GM21390 (cell line): ENCODE measurements at regions not wholly inside any gene's neighbourhood (a gene's known extent, or its start where the extent isn't known, plus 50 kb on each side); places are given as distances from the start of the nearest gene placed in this dataset.

Source experiments
- ATAC-seq: cut with Tn5 transposase; IDR thresholded peaks from one replicate; pipeline ENCODE4 v1.9.1; 2021; ENCODE audit not compliant: unreplicated experiment

DNA sequence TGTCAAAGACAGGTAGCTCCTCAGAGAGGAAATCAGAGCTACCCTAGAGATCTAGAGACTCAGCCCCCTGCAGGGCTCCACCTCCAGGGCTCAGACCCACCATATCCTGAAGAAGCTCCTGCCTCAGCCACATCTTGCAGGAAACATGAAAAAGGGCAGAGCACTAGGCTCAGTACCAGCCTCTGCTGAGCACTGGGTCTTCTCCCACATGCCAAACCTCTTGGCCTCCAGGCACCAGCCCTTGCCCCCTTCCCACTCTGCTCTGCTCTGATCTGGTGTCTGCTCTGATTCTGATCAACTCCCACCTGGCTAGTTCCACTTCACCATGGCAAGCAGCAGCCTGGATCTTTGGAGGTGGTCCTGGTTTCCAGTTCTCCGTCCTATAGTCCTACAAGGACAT lies 114.3 kb upstream of the SLC66A3 start:
- no peak for ATAC-seq

DNA sequence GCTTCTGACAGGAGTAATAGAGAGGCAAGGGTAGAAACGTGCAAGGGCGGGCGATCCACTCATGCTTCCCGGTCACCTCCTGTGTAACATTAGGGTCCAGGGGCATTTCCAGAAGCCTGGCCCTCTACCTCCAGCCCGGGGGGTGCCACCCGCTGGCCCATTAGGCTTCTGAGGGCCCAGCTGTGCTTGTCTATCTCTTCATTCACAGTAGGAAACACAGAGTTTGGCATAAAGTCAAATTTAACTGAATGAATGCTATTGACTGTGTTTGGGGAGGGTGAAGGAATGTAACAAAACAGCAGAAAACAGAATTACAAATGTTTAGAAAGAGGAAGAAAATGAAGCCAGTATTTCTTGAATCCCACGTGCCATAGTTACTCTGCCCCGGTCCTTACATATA lies 112.4 kb upstream of the SLC66A3 start:
- no peak for ATAC-seq

DNA sequence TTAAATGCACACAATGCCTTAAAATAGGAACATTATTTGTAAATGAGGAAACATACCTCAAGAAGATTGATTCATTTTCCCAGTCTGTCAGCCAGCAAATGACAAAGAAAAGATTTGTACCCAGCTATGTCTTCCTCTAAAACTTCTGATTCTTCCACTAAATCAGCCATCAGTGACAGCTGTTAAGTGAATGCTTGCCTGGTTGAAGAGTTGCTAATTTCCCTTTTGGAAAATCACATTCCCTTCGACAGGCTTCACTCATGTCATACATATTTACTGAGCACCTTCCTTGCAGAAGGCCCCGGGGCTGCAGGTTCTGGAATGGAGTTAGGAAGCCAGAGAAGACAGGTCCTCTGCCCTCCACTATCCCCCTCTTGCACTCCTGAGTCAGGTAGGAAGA lies 112.0 kb upstream of the SLC66A3 start:
- ATAC-seq: no peak

DNA sequence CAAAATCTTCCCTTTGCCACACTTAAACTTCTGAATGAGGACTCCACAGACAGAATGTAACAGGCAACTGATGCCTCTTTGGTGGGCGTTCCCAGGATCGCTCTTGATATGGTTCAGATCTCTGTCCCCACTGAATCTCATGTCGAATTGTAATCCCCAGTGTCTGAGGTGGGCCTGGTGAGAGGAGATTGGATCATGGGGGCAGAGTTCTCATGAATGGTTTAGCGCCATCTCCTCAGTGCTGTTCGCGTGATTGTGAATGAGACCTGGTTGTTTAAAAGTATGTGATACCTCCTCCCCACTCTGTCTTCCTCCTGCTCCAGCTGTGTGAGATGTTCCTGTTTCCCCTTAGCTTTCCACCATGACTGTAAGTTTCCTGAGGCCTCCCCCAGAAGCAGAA lies 111.1 kb upstream of the SLC66A3 start:
- ATAC-seq: no peak

DNA sequence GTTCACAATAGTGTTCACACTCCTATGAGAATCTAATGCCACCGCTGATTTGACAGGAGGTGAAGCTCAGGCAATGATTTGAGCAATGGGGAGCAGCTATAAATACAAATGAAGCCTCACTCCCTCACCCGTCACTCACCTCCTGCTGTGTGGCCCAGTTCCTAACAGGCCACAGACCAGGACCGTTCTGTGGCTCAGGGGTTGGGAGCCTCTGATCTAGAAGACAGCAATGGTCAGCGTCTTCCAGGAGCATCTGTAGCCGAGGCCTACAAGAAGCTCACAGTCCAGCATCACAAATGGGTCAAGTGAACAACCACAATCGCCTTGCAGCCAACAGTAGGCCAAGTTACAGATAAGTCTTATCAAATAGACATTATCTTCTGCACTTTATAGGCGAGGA lies 110.0 kb upstream of the SLC66A3 start:
- ATAC-seq: no peak

DNA sequence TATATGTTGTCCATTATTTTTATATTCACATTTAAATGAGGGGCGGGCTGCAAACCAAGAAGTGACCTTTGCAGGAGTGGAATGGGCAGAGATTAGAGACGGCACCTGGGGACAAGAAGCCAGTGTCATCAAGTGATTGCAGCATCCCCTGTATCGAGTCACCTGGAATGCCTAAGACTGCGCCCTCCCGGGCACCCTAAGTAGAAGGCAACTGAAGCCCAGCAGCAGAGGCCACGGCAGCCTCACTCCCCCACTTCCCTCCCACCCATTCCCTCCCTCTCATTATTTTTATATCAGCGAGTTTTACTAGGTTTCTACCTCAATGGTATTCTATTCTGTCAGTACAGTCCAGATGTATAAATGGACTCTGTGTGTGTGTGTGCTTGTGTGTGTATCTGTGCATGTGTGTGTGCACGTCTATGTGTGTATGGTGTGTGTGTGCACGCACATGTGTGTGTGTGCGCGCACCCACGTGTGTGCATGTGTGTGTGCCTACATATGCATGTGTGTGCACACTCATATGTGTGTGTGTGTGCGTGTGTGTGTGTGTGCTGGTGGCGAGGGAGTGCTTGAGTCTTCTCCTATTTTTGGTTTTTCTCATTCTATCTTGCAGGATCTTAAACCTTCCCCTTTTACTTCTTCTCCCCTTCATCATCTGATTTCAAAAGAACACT lies 106.8 kb upstream of the SLC66A3 start:
- ATAC-seq: no peak

DNA sequence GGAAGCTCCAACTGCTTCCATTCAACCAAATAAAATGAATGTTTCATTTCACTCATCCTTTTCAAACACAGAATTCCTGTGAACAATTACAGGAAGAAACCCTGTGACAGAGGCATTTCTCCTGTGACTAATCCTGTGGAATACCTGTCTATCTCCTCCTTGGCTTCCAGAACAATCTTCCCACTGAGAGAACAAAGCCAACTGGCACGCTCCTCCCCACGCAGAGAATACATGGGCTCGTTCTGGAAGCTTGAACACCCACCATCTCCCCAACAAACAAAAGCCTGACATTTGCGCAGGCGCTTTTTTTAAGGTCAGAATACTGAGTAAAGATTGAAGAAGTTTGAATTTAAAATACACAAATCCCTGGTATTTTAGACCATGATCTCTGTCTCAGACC lies 104.7 kb upstream of the SLC66A3 start:
- no peak for ATAC-seq

DNA sequence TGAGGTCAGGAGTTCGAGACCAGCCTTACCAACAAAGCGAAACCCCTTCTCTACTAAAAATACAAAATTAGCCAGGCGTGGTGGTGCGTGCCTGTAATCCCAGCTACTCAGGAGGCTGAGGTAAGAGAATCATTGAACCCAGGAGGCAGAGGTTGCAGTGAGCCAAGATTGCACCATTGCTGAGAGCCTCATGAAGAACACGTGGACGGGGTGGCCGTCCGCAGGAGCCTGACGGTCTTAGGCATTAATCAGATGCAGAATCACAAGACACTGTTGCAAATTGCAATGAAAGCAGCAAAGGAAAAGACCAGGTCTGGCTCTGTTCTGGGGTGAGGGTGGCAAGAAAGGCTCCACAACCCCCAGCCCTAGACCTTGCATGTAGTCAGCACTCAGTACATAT lies 104.0 kb upstream of the SLC66A3 start:
- no peak for ATAC-seq

DNA sequence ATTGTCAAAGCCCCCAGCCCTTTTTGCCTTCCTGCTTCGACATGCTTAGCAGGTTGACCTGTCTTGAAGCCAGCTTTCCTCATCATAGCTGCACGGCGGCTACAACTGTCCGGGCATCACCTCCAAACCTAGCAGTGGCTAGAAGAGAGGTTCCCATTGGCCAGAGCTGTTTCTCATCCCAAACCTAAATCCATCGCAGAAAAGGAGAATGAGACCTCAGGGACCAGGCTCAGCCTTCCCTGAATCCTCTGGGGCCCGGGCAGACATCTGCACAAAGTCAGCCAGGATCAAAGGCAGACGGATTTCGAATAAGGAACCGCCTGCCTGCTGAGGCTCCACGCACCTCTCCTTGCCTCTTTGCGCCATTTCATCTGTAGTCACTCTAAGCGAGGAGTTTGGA lies 101.7 kb upstream of the SLC66A3 start:
- ATAC-seq: no peak

DNA sequence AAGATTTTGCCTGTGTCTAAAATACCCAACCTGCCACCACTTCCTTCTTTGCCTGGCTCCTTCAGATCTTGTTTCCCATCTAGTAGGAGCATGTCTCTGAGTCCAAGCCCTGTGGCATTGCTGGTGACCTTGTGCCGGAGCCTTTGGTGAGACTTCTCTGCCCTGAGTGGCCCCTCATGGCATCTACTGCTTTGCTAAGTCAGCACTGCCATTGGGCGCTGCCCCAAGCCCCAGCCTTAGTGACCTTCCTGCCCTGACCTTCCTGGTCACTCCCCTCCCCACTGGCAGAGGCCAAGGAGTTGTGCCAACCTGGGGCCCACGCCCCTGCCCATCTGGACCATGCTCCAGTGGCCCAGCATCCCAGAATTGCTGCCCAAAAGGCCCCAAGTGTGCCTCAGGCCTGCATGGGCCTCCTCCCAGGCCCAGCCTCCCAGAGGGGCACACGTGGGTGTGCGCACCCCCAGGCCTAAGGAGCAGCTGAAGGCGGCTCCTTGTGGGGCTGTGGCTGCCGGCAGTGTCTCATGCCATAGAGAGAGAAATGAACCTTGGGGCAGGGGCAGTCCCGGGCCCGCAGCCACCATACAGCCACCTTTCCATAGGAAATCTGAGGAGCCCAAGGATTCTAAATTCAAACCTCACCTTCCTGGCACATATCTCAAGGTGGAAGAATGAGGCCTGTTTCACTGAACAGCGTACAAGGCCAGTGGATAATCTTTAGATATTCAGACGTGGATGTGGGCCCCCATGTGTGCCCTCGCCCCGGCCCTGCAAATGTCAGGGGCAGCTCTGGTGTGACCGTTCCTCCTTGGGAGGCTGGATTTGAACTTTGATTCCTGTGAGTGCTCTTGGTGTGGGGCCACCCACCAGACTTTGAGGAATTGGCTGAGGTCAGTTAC lies 100.2 kb upstream of the SLC66A3 start:
- no peak for ATAC-seq

DNA sequence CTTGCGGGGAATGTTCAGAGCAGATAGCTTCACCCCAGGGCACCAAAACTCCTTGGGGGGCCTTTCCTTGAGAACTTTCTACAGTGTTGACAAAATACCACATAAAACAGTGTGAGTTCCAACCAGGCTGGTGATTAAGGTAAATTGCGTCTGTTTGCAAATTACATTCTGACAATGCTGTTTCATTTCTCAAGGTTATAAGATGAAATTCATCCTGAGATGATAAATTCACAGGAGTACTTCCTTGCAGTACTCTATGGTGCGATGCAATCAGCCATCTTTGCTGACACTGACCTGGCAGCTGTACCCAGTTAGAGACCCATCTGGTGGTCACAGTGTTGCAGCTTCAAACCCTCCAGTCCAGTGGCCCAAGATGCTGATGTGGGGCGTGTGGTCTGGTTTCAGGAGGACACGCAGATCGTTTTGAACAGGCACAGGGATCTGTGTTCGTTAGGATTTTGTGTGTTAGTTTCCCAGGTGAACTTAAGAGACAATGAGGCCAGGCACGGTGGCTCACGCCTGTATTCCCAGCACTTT lies 99.5 kb upstream of the SLC66A3 start:
- no peak for ATAC-seq

DNA sequence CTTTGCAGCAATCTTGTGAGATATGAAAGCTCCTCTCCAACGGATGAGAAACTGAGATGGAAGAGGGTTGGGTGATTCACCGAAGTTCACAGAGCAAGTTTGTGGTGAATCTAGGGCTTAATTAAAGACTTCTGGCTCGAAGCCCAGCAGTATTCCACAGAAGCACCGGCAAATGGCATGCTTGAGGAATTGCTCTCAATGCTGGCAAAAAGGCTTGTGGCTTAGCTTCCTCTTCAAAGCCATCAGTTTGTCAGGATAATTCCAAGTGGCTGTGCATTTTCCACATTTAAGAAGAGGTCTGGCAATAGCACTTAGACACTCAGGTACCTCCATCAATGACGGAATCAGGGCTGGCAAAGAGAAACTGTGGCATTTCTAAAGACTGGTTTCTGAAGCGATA lies 98.7 kb upstream of the SLC66A3 start:
- no peak for ATAC-seq

DNA sequence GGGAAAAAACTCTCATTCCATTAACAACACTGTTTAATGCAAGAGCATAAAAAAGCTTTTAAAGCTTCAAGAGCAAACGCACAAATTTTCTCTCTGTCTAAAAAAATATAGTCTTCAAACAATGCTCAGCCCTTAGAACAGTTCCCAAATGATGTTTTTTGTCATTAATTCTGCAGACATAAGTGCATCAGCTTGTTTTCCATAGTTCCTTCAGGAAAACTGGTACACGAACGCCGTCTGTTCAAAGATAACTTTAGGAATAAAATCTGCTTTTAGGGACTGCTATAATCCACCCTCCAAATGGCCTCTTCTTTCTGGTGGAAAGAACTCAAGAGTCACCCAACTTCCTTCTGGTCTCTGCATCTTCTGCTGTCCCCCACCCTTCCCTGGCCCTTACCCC lies 98.2 kb upstream of the SLC66A3 start:
- no peak for ATAC-seq

DNA sequence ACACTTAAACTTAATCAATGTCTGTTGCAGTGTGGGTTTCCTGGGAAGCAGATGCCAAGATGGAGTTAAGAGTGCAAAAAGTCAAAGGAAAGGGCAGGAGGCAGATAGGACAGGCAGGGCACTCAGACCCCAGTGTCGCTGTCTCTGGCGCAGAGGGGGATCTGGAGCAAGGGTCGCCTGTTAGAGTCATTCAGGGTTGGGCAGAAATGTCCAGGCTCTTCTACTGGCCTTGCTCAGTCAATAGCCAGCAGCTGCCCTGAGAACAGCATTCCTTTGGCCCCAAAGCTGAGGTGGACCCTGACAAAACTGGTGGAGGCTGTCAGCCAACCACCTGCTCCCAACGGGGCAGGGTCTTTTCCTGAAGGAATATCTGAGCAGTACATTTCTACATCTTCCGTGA lies 97.1 kb upstream of the SLC66A3 start:
- no peak for ATAC-seq

DNA sequence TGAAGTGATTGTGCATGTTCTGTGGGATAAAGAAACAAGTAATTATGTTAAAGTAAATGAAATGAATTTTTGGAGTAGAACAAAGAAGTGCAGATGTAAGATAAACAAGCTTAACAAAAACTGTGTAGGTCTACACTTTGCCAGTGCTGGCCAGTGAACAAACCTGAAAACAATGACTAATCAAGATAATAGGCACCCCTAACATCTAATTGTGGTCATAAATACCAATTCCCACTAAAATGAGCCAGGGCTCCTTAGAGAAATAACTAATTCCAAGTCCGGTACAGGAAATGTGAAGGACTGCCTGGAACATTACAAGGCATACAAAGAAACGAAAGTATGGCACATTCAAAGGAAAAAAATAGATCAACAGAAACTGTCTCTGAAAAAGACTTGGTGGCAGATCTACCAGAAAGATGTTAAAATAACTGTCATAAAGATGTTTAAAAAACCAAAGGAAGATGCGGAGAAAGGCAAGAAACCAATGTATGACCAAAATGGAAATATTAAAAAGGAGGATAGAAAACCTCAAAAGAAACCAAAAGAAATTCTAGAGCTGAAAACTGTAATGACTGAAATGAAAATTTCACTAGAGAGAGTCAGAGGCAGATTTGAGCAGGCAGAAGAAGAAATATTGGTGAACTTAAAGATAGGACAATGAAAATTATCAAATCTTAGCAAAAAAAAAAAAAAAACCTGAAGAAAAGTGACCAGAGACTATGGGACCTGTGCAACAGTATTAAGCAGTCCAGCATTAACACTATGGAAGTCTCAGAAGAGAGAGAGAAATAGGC lies 94.7 kb upstream of the SLC66A3 start:
- ATAC-seq: no peak

DNA sequence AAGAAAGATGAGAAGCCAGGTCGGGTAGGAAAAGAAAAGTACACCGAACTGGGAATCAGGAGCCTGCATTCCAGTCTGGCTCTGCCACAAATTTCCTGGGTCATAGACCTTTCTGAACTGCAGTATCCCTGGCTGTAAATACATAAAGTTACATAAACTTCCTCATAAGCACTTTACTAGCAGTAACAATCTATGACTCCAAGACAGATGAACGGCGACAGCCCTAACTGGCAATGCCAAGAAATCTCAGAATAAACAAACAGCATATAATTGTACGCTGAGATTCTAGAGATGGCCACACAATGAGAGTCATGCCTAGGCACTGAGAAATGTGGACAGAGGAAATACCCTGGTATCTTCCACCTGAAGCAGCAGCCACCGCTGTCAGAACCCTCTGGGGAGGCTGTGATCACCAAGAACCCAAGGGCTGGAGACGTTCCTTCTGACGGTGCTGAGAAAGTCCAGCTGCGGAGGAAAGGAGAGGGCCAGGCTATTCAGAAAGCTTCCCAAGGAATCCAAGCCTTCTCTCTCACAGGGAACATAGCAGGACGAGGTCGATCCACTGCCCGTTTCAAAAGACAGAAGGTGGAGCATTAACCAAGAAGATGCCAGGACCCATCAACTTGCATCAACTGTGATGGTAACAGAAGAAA lies 89.3 kb upstream of the SLC66A3 start:
- ATAC-seq: no peak

DNA sequence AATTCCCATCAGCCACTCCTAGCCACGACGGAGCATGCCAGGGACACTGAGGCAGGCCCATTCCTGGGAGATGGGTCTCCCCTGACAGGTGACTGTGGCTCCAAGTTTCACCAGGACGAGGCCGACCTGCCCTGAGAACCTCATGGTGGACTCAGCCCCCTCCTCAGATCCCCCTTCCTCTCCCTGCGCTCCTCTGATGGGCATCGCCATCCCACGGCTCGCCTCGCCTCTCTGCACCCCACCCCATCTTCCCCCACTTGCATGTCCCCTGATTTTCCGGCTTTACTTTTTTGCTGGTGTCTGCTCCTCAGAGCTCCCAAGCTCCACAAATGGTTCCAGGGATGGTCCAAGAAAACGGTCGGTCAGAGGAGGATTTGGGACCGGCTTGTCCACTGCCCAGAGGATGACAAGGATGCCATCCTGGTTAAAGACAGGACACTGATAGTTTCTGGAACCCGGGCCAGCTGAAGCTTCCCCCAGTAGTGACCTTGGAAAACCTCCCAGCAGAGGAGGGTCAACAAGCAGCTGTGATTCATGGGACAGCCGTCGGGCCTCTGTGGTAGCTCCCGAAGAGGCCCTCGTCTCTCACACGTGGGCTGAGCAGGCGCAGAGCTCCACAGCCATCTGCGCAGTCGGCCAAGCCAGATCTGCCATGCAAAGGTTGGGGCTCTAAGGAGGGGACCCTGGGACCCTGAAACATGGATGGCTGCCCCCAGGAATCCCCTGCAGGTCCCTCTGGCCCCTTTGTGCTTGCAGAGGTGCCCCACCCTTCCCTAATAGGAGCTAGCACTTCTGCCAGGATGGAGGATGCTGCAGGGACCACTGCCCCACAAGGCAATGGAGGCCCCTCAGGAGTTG lies 87.8 kb upstream of the SLC66A3 start:
- ATAC-seq: no peak

DNA sequence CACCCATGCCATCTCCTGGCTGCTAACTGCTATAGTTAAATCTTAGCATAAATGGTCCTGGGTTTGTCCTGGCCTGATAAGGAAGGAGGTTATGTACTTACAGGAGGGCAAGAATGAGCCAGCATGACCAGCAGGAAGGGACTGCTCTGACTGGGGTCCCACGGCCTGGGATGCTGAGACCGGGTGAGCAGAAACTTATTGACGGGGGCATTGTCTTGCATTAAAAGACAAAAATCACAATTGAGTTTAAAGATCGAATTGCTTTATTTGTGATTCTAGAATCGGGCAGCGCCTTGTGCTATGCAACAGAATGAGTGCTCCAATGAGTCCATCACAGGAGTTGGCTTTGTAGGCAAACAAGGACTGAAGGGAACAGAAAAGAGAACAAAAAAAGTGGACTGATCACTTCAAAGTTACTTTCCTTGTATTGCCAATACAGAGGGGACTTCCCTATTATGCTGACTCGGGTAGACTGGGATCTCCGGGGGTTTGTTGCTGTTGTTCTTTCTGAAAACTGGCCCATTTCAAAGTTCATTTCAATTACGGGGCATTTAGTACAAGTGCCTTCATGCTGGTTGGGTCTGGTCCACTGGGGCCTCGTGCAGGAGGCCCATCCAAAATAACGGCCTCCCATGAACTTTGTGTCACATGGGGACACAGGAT lies 87.1 kb upstream of the SLC66A3 start:
- ATAC-seq: no peak

DNA sequence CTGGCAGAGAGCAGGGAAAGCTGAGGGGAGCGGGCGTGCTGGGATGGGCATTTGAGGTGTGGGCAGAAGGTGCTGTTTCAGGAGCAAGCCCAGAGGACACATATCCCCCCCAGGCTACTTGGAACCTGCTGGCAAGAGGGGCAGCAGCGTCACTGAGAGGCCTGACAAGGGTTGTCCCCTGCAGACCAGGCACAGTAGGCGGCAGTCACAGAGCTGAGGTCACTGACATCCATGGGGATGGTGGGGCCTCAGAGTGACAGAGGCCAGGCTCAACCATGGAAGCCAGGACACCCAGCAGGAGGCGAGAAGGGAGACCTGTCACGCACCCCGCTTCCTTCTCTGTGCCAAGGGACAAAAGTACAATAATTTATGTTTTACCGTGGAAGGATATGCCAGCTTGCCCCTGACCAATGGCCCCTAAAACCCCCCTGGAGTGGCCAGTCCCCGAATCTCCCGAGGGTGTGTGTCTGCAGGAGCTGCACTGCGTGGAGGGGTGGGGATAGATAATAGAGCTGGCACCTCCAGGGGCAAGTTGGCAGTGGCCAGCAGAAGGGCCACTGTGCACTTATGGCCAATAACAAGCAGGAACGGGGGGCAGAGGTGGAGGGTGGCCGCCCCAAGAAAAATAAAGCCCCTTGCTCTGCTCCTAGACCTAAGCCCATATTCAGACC lies 86.3 kb upstream of the SLC66A3 start:
- ATAC-seq: no peak
